ENCODE measurements at regions not wholly inside any gene's neighbourhood (a gene's known extent, or its start where the extent isn't known, plus 50 kb on each side); places are given as distances from the start of the nearest gene placed in this dataset.

- no peak for TF ChIP-seq CTCF (IDR thresholded peaks at IDR 0.05)
These were observed 122.1 kb upstream of the SALL3 start for GRCh38 chr18:78857314-78858150.

GRCh38 chr18:78859686-78860085 lies 119.9 kb upstream of the SALL3 start:
- Histone ChIP-seq H3K36me3 (no peaks in the 10 kb centered on the region), H3K27ac (no peak overlapping the region), H3K4me1 (ENCODE audit: control insufficient read depth in 1 of 2, low read depth in 2 of 2) (no peaks in the 10 kb centered on the region), H3K27me3 (replicated peaks; ENCODE audit: insufficient read depth) (no peaks in the 10 kb centered on the region), H3K4me3 (no peak overlapping the region), H3K9me3 (no peaks in the 10 kb centered on the region)
- no peak for TF ChIP-seq CTCF (IDR thresholded peaks at IDR 0.05)
- no peak for ATAC-seq (ENCODE audit: insufficient number of reproducible peaks, low FRiP score, low read depth)
- no peak for DNase-seq (ENCODE audit: low spot score)

More at GRCh38 chr18:78857314-78858150, 122.1 kb upstream of the SALL3 start:
- no peaks in the 10 kb centered on the region for H3K4me1 ChIP-seq (ENCODE audit: control insufficient read depth in 1 of 2, low read depth in 2 of 2)
- H3K36me3 ChIP-seq = no peaks in the 10 kb centered on the region
- DNase-seq (ENCODE audit: low spot score) (no peak), ATAC-seq (ENCODE audit: insufficient number of reproducible peaks, low FRiP score, low read depth) (no peak)
- H3K27me3 ChIP-seq (replicated peaks; ENCODE audit: insufficient read depth) = no peaks in the 10 kb centered on the region
- H3K27ac ChIP-seq = no peak overlapping the region
- no peaks in the 10 kb centered on the region for H3K9me3 ChIP-seq
- no peak overlapping the region for H3K4me3 ChIP-seq

- Histone ChIP-seq H3K36me3 (no peaks in the 10 kb centered on the region), H3K27ac (no peak overlapping the region), H3K4me1 (ENCODE audit: control insufficient read depth in 1 of 2, low read depth in 2 of 2) (no peaks in the 10 kb centered on the region), H3K27me3 (replicated peaks; ENCODE audit: insufficient read depth) (no peaks in the 10 kb centered on the region), H3K4me3 (no peak overlapping the region), H3K9me3 (no peaks in the 10 kb centered on the region)
- TF ChIP-seq CTCF (IDR thresholded peaks at IDR 0.05) = no peak
- ATAC-seq (ENCODE audit: insufficient number of reproducible peaks, low FRiP score, low read depth) (no peak), DNase-seq (ENCODE audit: low spot score) (no peak)
These were observed 119.5 kb upstream of the SALL3 start for GRCh38 chr18:78860117-78860516.

GRCh38 chr18:78861116-78861515 lies 118.5 kb upstream of the SALL3 start:
- Histone ChIP-seq H3K4me1 (ENCODE audit: control insufficient read depth in 1 of 2, low read depth in 2 of 2) (no peaks in the 10 kb centered on the region), H3K27me3 (replicated peaks; ENCODE audit: insufficient read depth) (no peaks in the 10 kb centered on the region), H3K9me3 (no peaks in the 10 kb centered on the region), H3K4me3 (no peak overlapping the region), H3K36me3 (no peaks in the 10 kb centered on the region), H3K27ac (no peak overlapping the region)
- no peak for DNase-seq (ENCODE audit: low spot score)
- no peak for TF ChIP-seq CTCF (IDR thresholded peaks at IDR 0.05)
- ATAC-seq (ENCODE audit: insufficient number of reproducible peaks, low FRiP score, low read depth) = no peak

- no peaks in the 10 kb centered on the region for H3K27me3 ChIP-seq (replicated peaks; ENCODE audit: insufficient read depth)
- no peak for ATAC-seq (ENCODE audit: insufficient number of reproducible peaks, low FRiP score, low read depth)
These were observed 117.9 kb upstream of the SALL3 start for GRCh38 chr18:78861706-78862105.

More at GRCh38 chr18:78861706-78862105, 117.9 kb upstream of the SALL3 start:
- no peak for DNase-seq (ENCODE audit: low spot score)
- no peaks in the 10 kb centered on the region for H3K4me1 ChIP-seq (ENCODE audit: control insufficient read depth in 1 of 2, low read depth in 2 of 2)
- no peak overlapping the region for H3K4me3 ChIP-seq
- H3K9me3 ChIP-seq = no peaks in the 10 kb centered on the region
- no peaks in the 10 kb centered on the region for H3K36me3 ChIP-seq
- H3K27ac ChIP-seq = no peak overlapping the region
- TF ChIP-seq CTCF (IDR thresholded peaks at IDR 0.05) = no peak
